ENCODE measurements at regions not wholly inside any gene's neighbourhood (a gene's known extent, or its start where the extent isn't known, plus 50 kb on each side); places are given as distances from the start of the nearest gene placed in this dataset.

DNA sequence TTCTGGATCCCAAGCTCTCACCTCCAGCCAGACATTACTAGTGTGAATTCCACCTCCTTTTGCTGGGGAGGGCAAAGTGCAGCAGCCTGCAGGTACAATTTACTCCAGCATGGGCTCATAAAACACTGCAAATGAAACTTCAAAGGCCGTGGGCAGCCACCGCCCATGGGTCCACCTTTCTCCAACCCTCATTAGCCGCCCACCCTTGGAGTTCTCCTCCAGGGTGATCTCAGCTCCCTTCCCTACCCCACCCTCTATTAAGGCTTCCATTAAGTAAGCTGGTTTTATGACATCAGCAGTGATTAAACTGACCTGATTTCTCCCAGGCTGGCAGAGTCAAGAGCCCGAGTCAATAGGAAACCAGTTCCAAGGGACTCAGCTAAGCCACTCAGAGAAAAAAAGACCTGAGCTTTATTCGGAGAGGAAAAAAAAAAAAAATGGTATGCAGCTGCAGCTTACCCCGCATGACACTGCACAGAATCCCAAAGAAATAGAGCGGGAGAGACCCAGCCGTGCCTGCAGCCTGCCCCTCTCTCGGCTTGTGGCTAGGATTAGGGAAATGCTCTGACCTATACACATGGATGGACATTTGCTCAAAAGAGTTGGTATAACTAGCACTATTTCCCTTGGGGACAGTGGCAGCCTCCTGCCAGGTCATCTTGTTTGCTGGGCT lies 319.6 kb downstream of the PTTG2 start:
- H3K36me3 ChIP-seq (ENCODE audit: control insufficient read depth, insufficient read depth, low read length): no peaks in the 10 kb centered on the region
- TF ChIP-seq, protein P1, sequence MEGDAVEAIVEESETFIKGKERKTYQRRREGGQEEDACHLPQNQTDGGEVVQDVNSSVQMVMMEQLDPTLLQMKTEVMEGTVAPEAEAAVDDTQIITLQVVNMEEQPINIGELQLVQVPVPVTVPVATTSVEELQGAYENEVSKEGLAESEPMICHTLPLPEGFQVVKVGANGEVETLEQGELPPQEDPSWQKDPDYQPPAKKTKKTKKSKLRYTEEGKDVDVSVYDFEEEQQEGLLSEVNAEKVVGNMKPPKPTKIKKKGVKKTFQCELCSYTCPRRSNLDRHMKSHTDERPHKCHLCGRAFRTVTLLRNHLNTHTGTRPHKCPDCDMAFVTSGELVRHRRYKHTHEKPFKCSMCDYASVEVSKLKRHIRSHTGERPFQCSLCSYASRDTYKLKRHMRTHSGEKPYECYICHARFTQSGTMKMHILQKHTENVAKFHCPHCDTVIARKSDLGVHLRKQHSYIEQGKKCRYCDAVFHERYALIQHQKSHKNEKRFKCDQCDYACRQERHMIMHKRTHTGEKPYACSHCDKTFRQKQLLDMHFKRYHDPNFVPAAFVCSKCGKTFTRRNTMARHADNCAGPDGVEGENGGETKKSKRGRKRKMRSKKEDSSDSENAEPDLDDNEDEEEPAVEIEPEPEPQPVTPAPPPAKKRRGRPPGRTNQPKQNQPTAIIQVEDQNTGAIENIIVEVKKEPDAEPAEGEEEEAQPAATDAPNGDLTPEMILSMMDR (IDR thresholded peaks at IDR 0.05): no peak
- no peaks in the 10 kb centered on the region for H3K4me1 ChIP-seq
- H3K79me2 ChIP-seq: no peaks in the 10 kb centered on the region
- no peaks in the 10 kb centered on the region for H3K9me3 ChIP-seq (ENCODE audit: control insufficient read depth, low read length)
- H3K4me3 ChIP-seq (ENCODE audit: low read depth, low read length): no peak overlapping the region
- no peaks in the 10 kb centered on the region for H3K27me3 ChIP-seq (ENCODE audit: control insufficient read depth, insufficient read depth, low read length)
- H3K9ac ChIP-seq: no peak overlapping the region
- H3K4me2 ChIP-seq (ENCODE audit: low read length): no peak overlapping the region
- H2AFZ ChIP-seq: no peak overlapping the region
- no peak overlapping the region for H3K27ac ChIP-seq

DNA sequence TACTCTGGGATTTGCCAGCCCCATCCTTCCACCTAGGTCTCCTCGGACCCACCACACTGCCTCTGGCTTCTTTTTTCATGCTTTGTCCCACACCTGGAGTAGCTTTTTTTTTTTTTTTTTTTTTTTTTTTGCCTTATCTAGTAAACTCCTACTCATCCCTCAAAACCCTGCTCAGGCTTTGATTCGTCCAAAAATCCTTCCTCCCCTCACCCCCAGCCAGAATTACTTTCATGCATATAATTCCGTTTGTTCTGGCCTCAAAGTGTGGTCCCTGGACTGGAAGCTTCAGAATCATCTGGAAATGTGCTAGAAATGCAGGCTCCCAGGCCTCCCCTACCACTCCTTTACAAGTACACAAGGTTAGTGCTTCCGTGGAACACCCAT lies 320.1 kb downstream of the PTTG2 start:
- Histone ChIP-seq H3K79me2 (no peaks in the 10 kb centered on the region), H3K4me1 (no peaks in the 10 kb centered on the region), H3K9me3 (ENCODE audit: control insufficient read depth, low read length) (no peaks in the 10 kb centered on the region), H3K27ac (no peak overlapping the region), H3K36me3 (ENCODE audit: control insufficient read depth, insufficient read depth, low read length) (no peaks in the 10 kb centered on the region), H2AFZ (no peak overlapping the region), H3K27me3 (ENCODE audit: control insufficient read depth, insufficient read depth, low read length) (no peaks in the 10 kb centered on the region), H3K4me2 (ENCODE audit: low read length) (no peak overlapping the region), H3K4me3 (ENCODE audit: low read depth, low read length) (no peak overlapping the region), H3K9ac (no peak overlapping the region)
- TF ChIP-seq, protein P1 (IDR thresholded peaks at IDR 0.05): no peak

DNA sequence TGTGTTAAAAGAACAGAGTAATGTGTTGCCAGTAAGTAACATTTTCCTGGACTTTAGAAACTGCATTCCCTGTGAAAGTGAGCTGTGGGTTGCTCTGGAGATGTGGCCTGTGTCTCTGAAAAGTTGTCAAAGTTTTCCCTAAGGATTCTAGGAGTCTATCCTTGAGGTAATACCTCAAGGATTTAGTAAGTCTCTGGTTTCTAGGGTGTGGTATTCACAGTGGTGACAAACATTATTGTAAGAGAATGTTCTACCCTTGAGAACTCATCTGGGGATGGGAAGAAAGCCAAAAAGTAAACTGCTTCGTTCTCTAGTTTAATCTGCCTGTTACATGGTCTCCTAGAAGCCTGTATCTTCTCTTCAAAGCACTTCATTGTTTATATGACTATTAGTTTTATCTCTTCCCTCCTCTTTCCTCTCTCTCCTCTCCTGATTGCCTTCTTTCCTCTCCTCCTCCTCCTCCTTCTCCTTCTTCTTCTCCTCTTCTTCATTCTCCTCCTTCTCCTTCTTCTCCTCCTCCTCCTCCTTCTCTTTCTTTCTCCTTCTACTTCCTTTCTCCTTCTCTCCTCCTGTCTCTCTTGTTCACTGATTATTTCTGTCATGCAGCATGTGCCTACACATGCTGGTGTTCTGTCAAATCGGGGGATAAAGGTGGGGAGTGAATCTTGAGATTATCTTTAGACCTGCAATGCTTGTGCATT lies 321.3 kb downstream of the PTTG2 start:
- Histone ChIP-seq H3K4me1 (no peaks in the 10 kb centered on the region), H3K9me3 (ENCODE audit: control insufficient read depth, low read length) (no peaks in the 10 kb centered on the region), H3K27ac (no peak overlapping the region), H2AFZ (no peak overlapping the region), H3K36me3 (ENCODE audit: control insufficient read depth, insufficient read depth, low read length) (no peaks in the 10 kb centered on the region), H3K4me3 (ENCODE audit: low read depth, low read length) (no peak overlapping the region), H3K27me3 (ENCODE audit: control insufficient read depth, insufficient read depth, low read length) (no peaks in the 10 kb centered on the region), H3K79me2 (no peaks in the 10 kb centered on the region), H3K9ac (no peak overlapping the region), H3K4me2 (ENCODE audit: low read length) (no peak overlapping the region)
- TF ChIP-seq, protein P1 (IDR thresholded peaks at IDR 0.05): no peak

DNA sequence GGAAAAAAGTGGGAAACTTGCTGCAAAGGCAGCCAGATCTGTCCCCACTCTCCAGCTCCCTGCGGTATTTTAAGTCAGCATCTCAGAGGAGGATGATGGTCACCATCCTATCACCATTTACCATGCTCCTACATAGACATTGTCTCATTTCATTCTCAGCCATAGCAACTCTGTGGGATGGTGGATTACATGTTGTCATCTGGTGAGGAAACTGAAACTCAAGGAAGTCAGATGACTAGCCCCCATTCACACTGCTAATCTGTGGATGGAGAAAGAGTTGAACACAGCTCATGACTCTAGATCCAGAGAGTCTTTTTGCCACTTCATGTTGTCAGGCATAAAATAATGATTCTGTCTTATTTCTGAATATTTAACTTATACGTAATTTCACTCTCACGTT lies 323.5 kb downstream of the PTTG2 start:
- no peaks in the 10 kb centered on the region for H3K9me3 ChIP-seq (ENCODE audit: control insufficient read depth, low read length)
- no peaks in the 10 kb centered on the region for H3K36me3 ChIP-seq (ENCODE audit: control insufficient read depth, insufficient read depth, low read length)
- H3K79me2 ChIP-seq: no peaks in the 10 kb centered on the region
- no peak overlapping the region for H3K9ac ChIP-seq
- H3K4me2 ChIP-seq (ENCODE audit: low read length): no peak overlapping the region
- no peaks in the 10 kb centered on the region for H3K27me3 ChIP-seq (ENCODE audit: control insufficient read depth, insufficient read depth, low read length)
- TF ChIP-seq, protein P1 (IDR thresholded peaks at IDR 0.05): no peak
- H2AFZ ChIP-seq: no peak overlapping the region
- no peaks in the 10 kb centered on the region for H3K4me1 ChIP-seq
- H3K4me3 ChIP-seq (ENCODE audit: low read depth, low read length): no peak overlapping the region
- no peak overlapping the region for H3K27ac ChIP-seq
